ENCODE measurements at regions not wholly inside any gene's neighbourhood (a gene's known extent, or its start where the extent isn't known, plus 50 kb on each side); places are given as distances from the start of the nearest gene placed in this dataset.

GRCh38 chr3:22634433-22634832, 568.7 kb upstream of the UBE2E2 start:
- no peak overlapping the region for H3K18ac ChIP-seq (ENCODE audit: low read length)

DNA sequence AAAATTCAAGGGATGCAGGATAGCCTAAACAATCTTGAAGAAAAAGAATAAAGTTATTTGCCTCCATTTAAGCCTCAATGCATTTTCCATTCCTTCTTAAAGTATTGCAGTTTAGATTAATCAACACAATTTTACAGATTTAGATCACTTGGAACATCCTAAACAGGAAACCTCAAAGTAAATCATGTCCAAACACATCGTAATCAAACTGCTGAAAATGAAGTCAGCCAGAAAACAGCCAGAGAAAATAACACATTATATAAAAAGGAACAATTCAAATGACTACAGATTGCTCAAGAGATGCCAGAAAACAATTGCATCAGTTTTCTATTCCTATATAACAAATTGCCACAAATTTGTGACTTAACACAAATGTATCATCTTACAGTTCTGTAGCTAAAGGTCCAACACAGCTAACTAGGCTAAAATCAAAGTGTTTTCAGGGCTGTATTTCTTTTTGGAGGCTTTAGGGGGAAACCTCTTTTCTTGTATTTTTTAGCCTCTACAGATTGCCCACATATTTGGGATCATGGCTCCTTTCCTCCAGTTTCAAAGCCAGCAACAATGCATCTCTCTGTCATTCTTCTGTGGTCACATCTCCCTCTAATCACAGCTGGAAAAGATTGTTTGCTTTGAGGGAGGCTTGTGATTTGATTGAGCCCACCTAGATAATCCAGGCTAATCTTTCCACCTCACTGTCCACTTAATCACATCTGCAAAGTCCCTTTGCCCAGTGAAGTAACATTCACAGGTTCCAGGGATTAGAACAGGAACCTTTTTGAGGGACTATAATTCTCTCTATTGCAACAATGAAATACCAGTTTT, 543.3 kb upstream of the UBE2E2 start:
- Histone ChIP-seq H2BK120ac (ENCODE audit: insufficient read depth, low read length, poor library complexity) (no peak overlapping the region), H3K79me2 (ENCODE audit: control insufficient read depth, insufficient read depth, low read length, poor library complexity) (no peaks in the 10 kb centered on the region), H3K23ac (ENCODE audit: low read length) (no peak overlapping the region), H3K27me3 (ENCODE audit: insufficient read depth, low read length) (no peaks in the 10 kb centered on the region), H3K79me1 (ENCODE audit: low read length) (no peaks in the 10 kb centered on the region), H3K4ac (ENCODE audit: low read depth, low read length) (no peak overlapping the region), H3K9ac (ENCODE audit: low read length) (no peak overlapping the region), H3K4me1 (ENCODE audit: control insufficient read depth in 1 of 2, insufficient read depth in 2 of 2, low read length in 2 of 2) (no peaks in the 10 kb centered on the region), H3K4me3 (ENCODE audit: low read depth, low read length) (no peak overlapping the region), H3K36me3 (ENCODE audit: control insufficient read depth in 1 of 2, insufficient read depth in 2 of 2, low read length in 2 of 2) (no peaks in the 10 kb centered on the region), H3K9me3 (ENCODE audit: insufficient read depth, low read depth, low read length) (no peaks in the 10 kb centered on the region), H3K27ac (ENCODE audit: low read depth, low read length) (no peak overlapping the region), H3K18ac (ENCODE audit: low read length) (no peak overlapping the region), H3K14ac (ENCODE audit: low read length) (no peak overlapping the region), H2AK5ac (ENCODE audit: low read length) (no peak overlapping the region), H4K12ac (ENCODE audit: low read depth, low read length) (no peak overlapping the region), H4K8ac (ENCODE audit: low read depth, low read length) (no peak overlapping the region), H2BK12ac (ENCODE audit: low read length) (no peak overlapping the region), H2BK5ac (ENCODE audit: low read depth, low read length, poor library complexity) (no peak overlapping the region), H4K91ac (ENCODE audit: low read depth, low read length) (no peak overlapping the region), H3K4me2 (ENCODE audit: low read length) (no peak overlapping the region), H2AFZ (ENCODE audit: insufficient read depth, low read length, poor library complexity) (no peak overlapping the region)
- DNase-seq = no peak
- no CpG with 5 or more reads among the region's 1 CpG for WGBS (ENCODE audit: extremely low coverage, insufficient coverage, insufficient read length)

More at GRCh38 chr3:22634433-22634832, 568.7 kb upstream of the UBE2E2 start:
- no peak overlapping the region for H3K9ac ChIP-seq (ENCODE audit: low read length)
- no peak for DNase-seq
- H3K79me1 ChIP-seq (ENCODE audit: low read length) = no peaks in the 10 kb centered on the region
- no peak overlapping the region for H3K27ac ChIP-seq (ENCODE audit: low read depth, low read length)
- H3K9me3 ChIP-seq (ENCODE audit: insufficient read depth, low read depth, low read length) = no peaks in the 10 kb centered on the region
- no peak overlapping the region for H2BK5ac ChIP-seq (ENCODE audit: low read depth, low read length, poor library complexity)
- H2BK12ac ChIP-seq (ENCODE audit: low read length) = no peak overlapping the region
- no peak overlapping the region for H4K91ac ChIP-seq (ENCODE audit: low read depth, low read length)
- no peak overlapping the region for H3K4me3 ChIP-seq (ENCODE audit: low read depth, low read length)
- H3K4ac ChIP-seq (ENCODE audit: low read depth, low read length) = no peak overlapping the region
- H4K12ac ChIP-seq (ENCODE audit: low read depth, low read length) = no peak overlapping the region
- no peaks in the 10 kb centered on the region for H3K79me2 ChIP-seq (ENCODE audit: control insufficient read depth, insufficient read depth, low read length, poor library complexity)
- H3K14ac ChIP-seq (ENCODE audit: low read length) = no peak overlapping the region
- H2AFZ ChIP-seq (ENCODE audit: insufficient read depth, low read length, poor library complexity) = no peak overlapping the region
- H3K23ac ChIP-seq (ENCODE audit: low read length) = no peak overlapping the region
- no peak overlapping the region for H2AK5ac ChIP-seq (ENCODE audit: low read length)
- no peaks in the 10 kb centered on the region for H3K27me3 ChIP-seq (ENCODE audit: insufficient read depth, low read length)
- no CpG with 5 or more reads among the region's 1 CpG for WGBS (ENCODE audit: extremely low coverage, insufficient coverage, insufficient read length)
- no peaks in the 10 kb centered on the region for H3K4me1 ChIP-seq (ENCODE audit: control insufficient read depth in 1 of 2, insufficient read depth in 2 of 2, low read length in 2 of 2)
- no peak overlapping the region for H3K4me2 ChIP-seq (ENCODE audit: low read length)
- H3K36me3 ChIP-seq (ENCODE audit: control insufficient read depth in 1 of 2, insufficient read depth in 2 of 2, low read length in 2 of 2) = no peaks in the 10 kb centered on the region
- H2BK120ac ChIP-seq (ENCODE audit: insufficient read depth, low read length, poor library complexity) = no peak overlapping the region
- H4K8ac ChIP-seq (ENCODE audit: low read depth, low read length) = no peak overlapping the region

DNA sequence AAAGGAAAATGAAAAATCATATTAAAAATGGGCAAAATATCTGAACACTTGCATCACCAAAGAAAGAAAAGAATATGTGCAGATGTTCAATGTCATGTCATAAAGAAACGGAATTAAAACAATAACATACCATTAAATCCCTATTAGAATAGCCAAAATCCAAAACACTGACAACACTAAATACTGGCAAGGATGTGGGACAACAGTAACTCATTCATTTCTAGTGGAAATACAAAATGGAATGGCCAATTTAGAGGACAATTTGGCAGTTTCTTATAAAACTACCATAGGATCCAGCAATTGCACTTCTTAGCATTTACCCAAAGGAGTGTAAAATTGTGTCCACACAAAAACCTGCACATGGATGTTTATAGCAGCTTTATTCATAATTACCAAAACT, 542.5 kb upstream of the UBE2E2 start:
- no peak overlapping the region for H3K9ac ChIP-seq (ENCODE audit: low read length)
- H3K36me3 ChIP-seq (ENCODE audit: control insufficient read depth in 1 of 2, insufficient read depth in 2 of 2, low read length in 2 of 2) = no peaks in the 10 kb centered on the region
- no peak overlapping the region for H2BK5ac ChIP-seq (ENCODE audit: low read depth, low read length, poor library complexity)
- no peak for DNase-seq
- H2BK120ac ChIP-seq (ENCODE audit: insufficient read depth, low read length, poor library complexity) = no peak overlapping the region
- no peaks in the 10 kb centered on the region for H3K27me3 ChIP-seq (ENCODE audit: insufficient read depth, low read length)
- no peak overlapping the region for H2AK5ac ChIP-seq (ENCODE audit: low read length)
- no peaks in the 10 kb centered on the region for H3K9me3 ChIP-seq (ENCODE audit: insufficient read depth, low read depth, low read length)
- no peak overlapping the region for H4K91ac ChIP-seq (ENCODE audit: low read depth, low read length)
- no peak overlapping the region for H3K23ac ChIP-seq (ENCODE audit: low read length)
- no peak overlapping the region for H4K8ac ChIP-seq (ENCODE audit: low read depth, low read length)
- H3K14ac ChIP-seq (ENCODE audit: low read length) = no peak overlapping the region
- H3K4me3 ChIP-seq (ENCODE audit: low read depth, low read length) = no peak overlapping the region
- no peak overlapping the region for H2BK12ac ChIP-seq (ENCODE audit: low read length)
- no peak overlapping the region for H3K4me2 ChIP-seq (ENCODE audit: low read length)
- WGBS (ENCODE audit: extremely low coverage, insufficient coverage, insufficient read length) = no CpG with 5 or more reads among the region's 1 CpG
- H3K79me2 ChIP-seq (ENCODE audit: control insufficient read depth, insufficient read depth, low read length, poor library complexity) = no peaks in the 10 kb centered on the region
- H2AFZ ChIP-seq (ENCODE audit: insufficient read depth, low read length, poor library complexity) = no peak overlapping the region
- no peak overlapping the region for H3K18ac ChIP-seq (ENCODE audit: low read length)
- H3K4me1 ChIP-seq (ENCODE audit: control insufficient read depth in 1 of 2, insufficient read depth in 2 of 2, low read length in 2 of 2) = no peaks in the 10 kb centered on the region
- no peak overlapping the region for H4K12ac ChIP-seq (ENCODE audit: low read depth, low read length)
- H3K27ac ChIP-seq (ENCODE audit: low read depth, low read length) = no peak overlapping the region
- H3K79me1 ChIP-seq (ENCODE audit: low read length) = no peaks in the 10 kb centered on the region
- H3K4ac ChIP-seq (ENCODE audit: low read depth, low read length) = no peak overlapping the region

DNA sequence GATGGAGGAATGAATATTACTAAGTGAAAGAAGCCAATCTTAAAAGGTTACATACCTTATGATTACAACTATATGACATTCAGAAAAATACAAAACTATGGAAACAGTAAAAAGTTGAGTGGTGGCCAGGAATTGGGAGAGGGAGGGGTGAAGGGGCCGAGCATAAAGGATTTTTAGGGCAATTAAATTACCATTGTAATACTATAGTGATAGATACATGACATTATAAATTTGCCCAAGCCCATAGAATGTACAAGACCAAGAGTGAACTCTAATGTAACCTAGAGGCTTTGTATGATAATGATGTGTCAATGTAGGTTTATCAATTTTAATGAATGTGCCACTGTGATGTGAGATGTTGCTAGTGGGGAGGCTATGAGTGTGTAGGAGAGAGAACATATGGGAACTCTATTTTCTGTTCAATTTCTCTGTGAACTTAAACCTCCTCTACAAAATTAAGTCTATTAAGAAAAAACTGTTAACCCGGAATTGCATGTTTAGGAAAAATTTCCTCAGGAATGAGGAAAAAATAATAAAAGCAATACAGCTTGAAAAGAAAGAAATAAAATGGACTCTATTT, 541.9 kb upstream of the UBE2E2 start:
- no peak overlapping the region for H3K23ac ChIP-seq (ENCODE audit: low read length)
- no peak overlapping the region for H2BK5ac ChIP-seq (ENCODE audit: low read depth, low read length, poor library complexity)
- H3K9me3 ChIP-seq (ENCODE audit: insufficient read depth, low read depth, low read length) = no peaks in the 10 kb centered on the region
- no peaks in the 10 kb centered on the region for H3K27me3 ChIP-seq (ENCODE audit: insufficient read depth, low read length)
- H3K4me3 ChIP-seq (ENCODE audit: low read depth, low read length) = no peak overlapping the region
- no peak overlapping the region for H2BK120ac ChIP-seq (ENCODE audit: insufficient read depth, low read length, poor library complexity)
- H3K27ac ChIP-seq (ENCODE audit: low read depth, low read length) = no peak overlapping the region
- H3K9ac ChIP-seq (ENCODE audit: low read length) = no peak overlapping the region
- H3K4me2 ChIP-seq (ENCODE audit: low read length) = no peak overlapping the region
- no peak overlapping the region for H3K18ac ChIP-seq (ENCODE audit: low read length)
- H4K91ac ChIP-seq (ENCODE audit: low read depth, low read length) = no peak overlapping the region
- no peaks in the 10 kb centered on the region for H3K79me1 ChIP-seq (ENCODE audit: low read length)
- no peak for DNase-seq
- H3K4me1 ChIP-seq (ENCODE audit: control insufficient read depth in 1 of 2, insufficient read depth in 2 of 2, low read length in 2 of 2) = no peaks in the 10 kb centered on the region
- no CpG with 5 or more reads among the region's 2 CpGs for WGBS (ENCODE audit: extremely low coverage, insufficient coverage, insufficient read length)
- no peak overlapping the region for H3K14ac ChIP-seq (ENCODE audit: low read length)
- no peak overlapping the region for H2AFZ ChIP-seq (ENCODE audit: insufficient read depth, low read length, poor library complexity)
- H2AK5ac ChIP-seq (ENCODE audit: low read length) = no peak overlapping the region
- no peak overlapping the region for H4K12ac ChIP-seq (ENCODE audit: low read depth, low read length)
- no peak overlapping the region for H2BK12ac ChIP-seq (ENCODE audit: low read length)
- no peaks in the 10 kb centered on the region for H3K36me3 ChIP-seq (ENCODE audit: control insufficient read depth in 1 of 2, insufficient read depth in 2 of 2, low read length in 2 of 2)
- H3K4ac ChIP-seq (ENCODE audit: low read depth, low read length) = no peak overlapping the region
- no peak overlapping the region for H4K8ac ChIP-seq (ENCODE audit: low read depth, low read length)
- no peaks in the 10 kb centered on the region for H3K79me2 ChIP-seq (ENCODE audit: control insufficient read depth, insufficient read depth, low read length, poor library complexity)
